DOHH2 (cell line): ENCODE measurements at regions not wholly inside any gene's neighbourhood (a gene's known extent, or its start where the extent isn't known, plus 50 kb on each side); places are given as distances from the start of the nearest gene placed in this dataset.

Source experiments
- H3F3A ChIP-seq: fragments of 200-600 bp; sonication (generic), shearing (Covaris generic); 2 replicates; pipeline ENCODE4 v1.6.0; 2016; ENCODE audit warnings: antibody characterized with exemption, mild to moderate bottlenecking; ENCODE audit not compliant: control insufficient read depth, insufficient read depth
- H3K27ac ChIP-seq: fragments of 200-600 bp; sonication (generic); 2 replicates; pipeline ENCODE4 v1.5.1; 2014; ENCODE audit warnings: low read depth, mild to moderate bottlenecking, low read length, moderate library complexity
- H3K27me3 ChIP-seq: fragments of 200-600 bp; sonication (generic); 2 replicates; pipeline ENCODE4 v1.6.1; 2014; ENCODE audit warnings: mild to moderate bottlenecking, low read length, mixed read lengths; ENCODE audit not compliant: control insufficient read depth
- H3K36me3 ChIP-seq: fragments of 200-600 bp; sonication (generic); 2 replicates; pipeline ENCODE4 v1.6.1; 2014; ENCODE audit warnings: mild to moderate bottlenecking, low read length, moderate library complexity, mixed read lengths; ENCODE audit not compliant: control insufficient read depth
- H3K4me1 ChIP-seq: fragments of 200-600 bp; sonication (generic); 2 replicates; pipeline ENCODE4 v1.6.1; 2014; ENCODE audit warnings: mild to moderate bottlenecking, low read length, mixed read lengths; ENCODE audit not compliant: control insufficient read depth
- H3K4me2 ChIP-seq: fragments of 200-600 bp; sonication (generic); 2 replicates; pipeline ENCODE4 v1.6.0; 2014; ENCODE audit warnings: mild to moderate bottlenecking, low read length, moderate library complexity
- H3K4me3 ChIP-seq: fragments of 200-600 bp; sonication (generic); 2 replicates; pipeline ENCODE4 v1.5.1; 2014; ENCODE audit warnings: mild to moderate bottlenecking, low read length, mixed read lengths
- H3K79me2 ChIP-seq: fragments of 200-600 bp; sonication (generic); 2 replicates; pipeline ENCODE4 v1.6.1; 2014; ENCODE audit warnings: mild to moderate bottlenecking, low read length, mixed read lengths; ENCODE audit not compliant: control insufficient read depth
- H3K9me2 ChIP-seq: fragments of 200-600 bp; sonication (generic); replicated peaks from 2 replicates; pipeline ENCODE4 v1.6.1; 2014; ENCODE audit warnings: mild to moderate bottlenecking, low read length, mixed read lengths; ENCODE audit not compliant: control insufficient read depth
- H3K9me3 ChIP-seq: fragments of 200-600 bp; sonication (generic); 2 replicates; pipeline ENCODE4 v1.6.1; 2014; ENCODE audit warnings: antibody characterized with exemption, low read length, mixed read lengths; ENCODE audit not compliant: control insufficient read depth, insufficient read depth
- H4K20me1 ChIP-seq: fragments of 200-600 bp; sonication (generic); 2 replicates; pipeline ENCODE4 v1.6.0; 2014; ENCODE audit warnings: low read depth, mild to moderate bottlenecking, antibody characterized with exemption, low read length, moderate library complexity; ENCODE audit not compliant: control insufficient read depth, insufficient read depth
- EZH2phosphoT487 ChIP-seq: fragments of 200-600 bp; sonication (generic); IDR thresholded peaks from 2 replicates; pipeline ENCODE4 v1.6.1; 2017; ENCODE audit warnings: borderline replicate concordance, mild to moderate bottlenecking, antibody characterized with exemption, low read length, moderate library complexity, mixed read lengths
- TF ChIP-seq, protein P1 (sequence below): fragments of 200-600 bp; sonication (generic); IDR thresholded peaks from one replicate; pipeline ENCODE4 v1.5.1; 2014; ENCODE audit warnings: antibody characterized with exemption, mild to moderate bottlenecking, low read depth, low read length; ENCODE audit not compliant: poor library complexity, severe bottlenecking

DNA sequence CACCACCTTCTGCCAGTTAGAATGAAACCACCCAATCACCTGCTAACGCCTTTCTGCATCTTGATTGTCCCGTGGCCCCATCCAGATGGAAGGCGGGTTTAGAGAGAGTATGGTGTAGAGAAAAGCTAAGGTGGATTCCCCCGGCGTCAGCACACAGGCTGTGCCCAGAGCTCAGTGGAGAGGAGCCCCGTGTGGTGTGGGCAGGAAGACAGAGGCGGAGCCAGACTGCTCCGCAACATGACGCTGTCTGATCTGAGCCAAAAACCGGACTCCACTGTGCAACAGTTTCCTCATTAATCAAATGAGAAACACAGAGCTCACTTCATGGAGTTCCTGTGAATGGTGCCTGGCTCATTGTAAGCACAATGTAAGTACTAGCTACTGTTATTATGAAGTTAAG is 448.1 kb upstream of the SMIM21 start:
- TF ChIP-seq, protein P1, sequence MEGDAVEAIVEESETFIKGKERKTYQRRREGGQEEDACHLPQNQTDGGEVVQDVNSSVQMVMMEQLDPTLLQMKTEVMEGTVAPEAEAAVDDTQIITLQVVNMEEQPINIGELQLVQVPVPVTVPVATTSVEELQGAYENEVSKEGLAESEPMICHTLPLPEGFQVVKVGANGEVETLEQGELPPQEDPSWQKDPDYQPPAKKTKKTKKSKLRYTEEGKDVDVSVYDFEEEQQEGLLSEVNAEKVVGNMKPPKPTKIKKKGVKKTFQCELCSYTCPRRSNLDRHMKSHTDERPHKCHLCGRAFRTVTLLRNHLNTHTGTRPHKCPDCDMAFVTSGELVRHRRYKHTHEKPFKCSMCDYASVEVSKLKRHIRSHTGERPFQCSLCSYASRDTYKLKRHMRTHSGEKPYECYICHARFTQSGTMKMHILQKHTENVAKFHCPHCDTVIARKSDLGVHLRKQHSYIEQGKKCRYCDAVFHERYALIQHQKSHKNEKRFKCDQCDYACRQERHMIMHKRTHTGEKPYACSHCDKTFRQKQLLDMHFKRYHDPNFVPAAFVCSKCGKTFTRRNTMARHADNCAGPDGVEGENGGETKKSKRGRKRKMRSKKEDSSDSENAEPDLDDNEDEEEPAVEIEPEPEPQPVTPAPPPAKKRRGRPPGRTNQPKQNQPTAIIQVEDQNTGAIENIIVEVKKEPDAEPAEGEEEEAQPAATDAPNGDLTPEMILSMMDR, result no peak
- no peak for TF ChIP-seq EZH2phosphoT487
- Histone ChIP-seq H3F3A (no peaks in the 10 kb centered on the region), H3K9me2 (no peaks in the 10 kb centered on the region), H3K4me3 (no peak overlapping the region), H3K4me2 (no peak overlapping the region), H3K36me3 (no peaks in the 10 kb centered on the region), H3K27ac (no peak overlapping the region), H3K79me2 (no peaks in the 10 kb centered on the region), H3K4me1 (no peaks in the 10 kb centered on the region), H4K20me1 (no peaks in the 10 kb centered on the region), H3K27me3 (no peaks in the 10 kb centered on the region), H3K9me3 (no peaks in the 10 kb centered on the region)

DNA sequence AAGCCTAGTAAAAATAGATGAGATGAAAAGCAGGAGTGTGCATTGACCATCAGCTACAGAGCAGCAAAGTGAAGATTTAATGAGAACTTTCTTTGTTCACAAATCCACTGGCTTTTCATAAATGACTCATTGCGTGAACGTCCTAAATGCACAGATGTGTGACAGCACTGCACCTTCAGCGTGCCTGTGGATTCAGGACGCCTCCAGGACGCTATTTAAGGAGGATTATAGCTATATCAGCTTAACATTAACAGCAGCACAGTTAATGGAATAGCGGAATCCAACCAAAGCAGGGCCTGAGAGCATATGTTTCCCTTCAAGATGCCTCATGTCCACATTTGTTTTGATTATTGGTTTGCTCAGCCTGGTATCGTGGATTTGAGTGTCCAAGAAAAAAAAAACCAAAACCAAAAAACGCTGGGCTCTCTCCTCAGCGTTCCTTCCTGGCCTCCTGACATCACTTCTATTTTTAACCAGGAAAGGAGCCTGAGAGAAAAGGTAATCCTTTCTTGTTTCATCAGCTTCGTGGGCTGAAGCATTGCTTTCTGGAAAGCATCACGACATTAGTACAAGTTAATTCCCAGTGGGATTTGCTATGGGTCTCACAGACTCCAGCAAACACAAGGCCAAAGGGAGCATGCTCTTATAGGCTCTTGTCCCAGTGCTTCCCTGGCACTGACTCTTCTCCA is 447.0 kb upstream of the SMIM21 start:
- H3K4me1 ChIP-seq, result no peaks in the 10 kb centered on the region
- H3F3A ChIP-seq, result no peaks in the 10 kb centered on the region
- no peaks in the 10 kb centered on the region for H3K36me3 ChIP-seq
- H3K79me2 ChIP-seq, result no peaks in the 10 kb centered on the region
- H3K4me2 ChIP-seq, result no peak overlapping the region
- H3K4me3 ChIP-seq, result no peak overlapping the region
- H3K9me2 ChIP-seq, result no peaks in the 10 kb centered on the region
- no peaks in the 10 kb centered on the region for H3K27me3 ChIP-seq
- no peaks in the 10 kb centered on the region for H4K20me1 ChIP-seq
- no peaks in the 10 kb centered on the region for H3K9me3 ChIP-seq
- TF ChIP-seq EZH2phosphoT487, result no peak
- TF ChIP-seq, protein P1, result no peak
- H3K27ac ChIP-seq, result no peak overlapping the region

DNA sequence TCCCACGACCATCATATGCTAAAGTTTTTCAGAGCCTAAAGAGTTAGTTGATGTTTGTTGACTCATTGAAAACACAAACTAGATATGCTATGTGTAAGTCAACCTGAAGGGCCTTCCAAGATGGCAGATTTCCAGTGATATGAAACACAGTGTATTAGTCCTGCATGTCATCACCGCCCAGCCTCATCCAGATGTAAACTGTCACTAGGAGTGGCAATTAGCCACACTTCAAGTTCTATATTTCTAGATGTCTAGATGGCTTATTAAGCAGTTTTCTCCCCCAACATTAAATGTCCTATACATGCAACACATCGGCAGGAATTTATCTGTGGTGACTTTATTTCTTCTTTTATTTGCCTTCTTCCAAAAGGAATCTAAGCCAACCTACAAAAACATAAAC is 444.1 kb upstream of the SMIM21 start:
- Histone ChIP-seq H4K20me1 (no peaks in the 10 kb centered on the region), H3K4me1 (no peaks in the 10 kb centered on the region), H3K4me3 (no peak overlapping the region), H3F3A (no peaks in the 10 kb centered on the region), H3K4me2 (no peak overlapping the region), H3K36me3 (no peaks in the 10 kb centered on the region), H3K27me3 (no peaks in the 10 kb centered on the region), H3K9me2 (no peaks in the 10 kb centered on the region), H3K27ac (no peak overlapping the region), H3K9me3 (no peaks in the 10 kb centered on the region), H3K79me2 (no peaks in the 10 kb centered on the region)
- TF ChIP-seq, protein P1, result no peak
- no peak for TF ChIP-seq EZH2phosphoT487
